ENCODE measurements at regions not wholly inside any gene's neighbourhood (a gene's known extent, or its start where the extent isn't known, plus 50 kb on each side); places are given as distances from the start of the nearest gene placed in this dataset.
"Not testable (repeated sequence)": the region's sequence is repeated elsewhere in the genome, so short reads cannot be mapped to it uniquely, and the experiment has no call there.

DNA sequence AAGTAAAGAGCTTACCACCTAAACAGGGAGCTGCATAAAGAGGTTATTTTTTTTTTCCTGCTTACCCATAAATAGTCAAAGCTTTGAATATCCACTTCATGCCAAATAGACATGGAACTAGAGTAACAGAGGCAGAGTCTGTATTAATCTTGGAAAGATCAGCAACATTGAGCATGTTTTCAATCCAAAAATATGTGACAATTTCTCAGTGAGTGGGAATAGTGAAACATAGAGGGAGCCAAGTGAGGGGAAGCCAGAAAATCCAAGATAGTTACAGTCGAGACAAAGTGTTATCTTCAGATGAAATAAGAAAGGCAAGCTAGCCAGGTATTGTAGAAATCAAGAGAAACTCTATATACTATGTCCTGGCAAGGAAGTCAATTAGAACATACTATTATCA lies 122.3 kb upstream of the TACR3 start:
- FAIRE-seq, result no peak

DNA sequence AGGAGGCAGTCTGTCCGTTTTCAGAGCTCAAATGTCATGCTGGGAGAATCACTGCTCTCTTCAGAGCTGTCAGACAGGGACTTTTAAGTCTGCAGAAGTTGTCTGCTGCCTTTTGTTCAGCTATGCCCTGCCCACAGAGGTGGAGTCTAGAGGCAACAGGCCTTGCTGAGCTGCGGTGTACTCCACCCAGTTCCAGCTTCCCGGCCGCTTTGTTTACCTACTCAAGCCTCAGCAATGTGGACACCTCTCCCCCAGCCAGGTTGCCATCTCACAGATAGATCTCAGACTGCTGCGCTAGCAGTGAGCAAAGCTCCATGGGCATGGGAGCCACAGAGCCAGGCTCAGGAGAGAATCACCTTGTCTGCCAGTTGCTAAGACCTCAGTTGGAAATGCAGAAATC lies 90.5 kb upstream of the TACR3 start:
- FAIRE-seq, result not testable (repeated sequence)

GRCh38 chr4:103802766-103803165 lies 83.0 kb upstream of the TACR3 start:
- no peak for FAIRE-seq

DNA sequence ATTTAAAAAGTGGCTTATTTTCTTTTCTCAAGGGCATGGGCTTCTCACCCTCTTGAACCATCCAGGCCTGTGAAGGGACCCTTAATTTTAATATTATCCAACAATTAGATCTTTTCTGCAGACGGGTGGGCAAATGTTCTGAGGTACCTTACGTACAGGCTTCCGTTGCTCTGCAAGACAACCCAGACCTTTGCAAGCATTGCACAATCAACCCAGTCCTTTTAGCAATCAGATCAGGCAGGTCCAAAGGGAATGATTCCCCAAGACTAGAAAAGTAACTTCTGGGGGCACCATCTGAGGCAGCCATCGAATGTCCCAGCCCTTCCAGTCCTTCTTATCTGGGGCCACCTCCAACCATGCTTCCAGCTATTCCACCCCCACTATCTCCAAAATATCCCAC lies 67.3 kb upstream of the TACR3 start:
- no peak for FAIRE-seq

DNA sequence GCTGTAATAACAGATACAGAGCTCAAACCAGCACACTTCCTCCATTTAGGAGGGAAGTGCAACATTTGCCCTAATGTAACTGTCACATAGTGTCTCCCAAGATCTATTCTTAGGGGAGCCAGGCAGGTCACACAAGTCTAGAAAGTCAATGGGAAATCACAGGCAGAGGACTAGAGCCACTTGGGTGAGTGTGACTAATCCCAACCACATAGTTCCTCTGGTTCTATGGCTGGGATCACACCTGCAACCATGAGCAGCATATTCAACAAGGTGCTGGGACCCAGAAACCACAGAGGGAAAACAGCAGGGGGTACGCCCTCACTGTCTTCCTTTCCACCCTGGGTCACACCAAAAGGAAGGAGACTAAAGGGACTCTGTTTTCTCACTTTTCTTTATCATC lies 66.8 kb upstream of the TACR3 start:
- no peak for FAIRE-seq

DNA sequence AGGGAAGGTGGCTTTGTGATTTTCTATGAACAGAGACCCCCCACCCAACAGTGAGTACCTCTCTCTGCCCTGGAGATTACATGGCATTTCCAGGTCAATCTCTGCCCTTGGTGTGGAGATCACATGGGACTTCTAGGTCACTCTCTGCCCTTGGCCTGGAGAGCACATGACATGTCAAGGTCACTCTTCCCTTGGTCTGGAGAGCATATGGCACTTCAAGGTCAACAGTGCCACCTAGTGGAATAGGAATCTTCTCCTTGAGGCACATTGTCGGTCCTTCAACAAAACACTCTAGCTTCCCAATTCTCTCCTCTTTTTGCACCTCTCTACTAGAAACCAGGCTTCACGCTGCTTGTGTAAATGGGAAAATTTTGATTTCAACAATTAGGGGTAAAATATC lies 66.2 kb upstream of the TACR3 start:
- no peak for FAIRE-seq

DNA sequence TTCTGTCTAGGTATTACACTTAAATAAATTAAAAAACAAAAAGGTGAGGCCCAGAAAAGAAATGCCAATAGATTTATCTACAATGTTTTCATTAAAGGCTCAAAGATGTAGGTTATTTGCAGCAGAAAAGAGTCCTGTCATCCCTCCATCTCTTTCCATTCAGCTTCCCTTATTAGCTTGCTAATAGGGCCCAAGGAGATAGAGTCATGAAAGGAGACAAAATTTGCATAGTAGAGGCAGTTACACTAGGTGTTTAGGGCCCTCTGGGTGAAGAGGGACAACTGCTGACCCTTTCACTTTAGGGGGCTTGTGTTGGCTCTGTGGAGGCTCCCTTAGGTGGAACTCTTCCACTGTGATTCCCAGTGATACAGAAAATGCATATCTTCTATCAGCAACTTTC lies 58.4 kb upstream of the TACR3 start:
- no peak for FAIRE-seq

- FAIRE-seq, result no peak
These were observed 54.6 kb upstream of the TACR3 start for GRCh38 chr4:103774326-103774825.

GRCh38 chr4:103773691-103774231 lies 54.0 kb upstream of the TACR3 start:
- FAIRE-seq, result no peak

All from A204.1 (cell line).